ENCODE measurements at regions not wholly inside any gene's neighbourhood (a gene's known extent, or its start where the extent isn't known, plus 50 kb on each side); places are given as distances from the start of the nearest gene placed in this dataset.

- ChIA-PET POLR2A (no interaction called here), CTCF (no interaction called here)
- Histone ChIP-seq H3K27ac (ENCODE audit: extremely low read depth, low read depth, low read length) (no peak overlapping the region), H3K9me3 (ENCODE audit: control insufficient read depth, insufficient read depth, low read depth, low read length) (no peaks in the 10 kb centered on the region), H3K36me3 (ENCODE audit: control insufficient read depth in 2 of 2, insufficient read depth in 1 of 2, low read length in 2 of 2) (no peaks in the 10 kb centered on the region), H3K4me1 (ENCODE audit: control insufficient read depth, insufficient read depth, low read length) (no peaks in the 10 kb centered on the region), H3K4me3 (ENCODE audit: low read depth, low read length) (no peak overlapping the region)
- no peak for TF ChIP-seq ZNF473 (tag by site-specific recombination; IDR thresholded peaks at IDR 0.05)
- no peak for TF ChIP-seq INSM2 (tag by site-specific recombination; IDR thresholded peaks at IDR 0.05)
These were observed 1341.8 kb upstream of the NXPH2 start for GRCh38 chr2:140122001-140122400.

GRCh38 chr2:140117386-140117785 is 1337.2 kb upstream of the NXPH2 start:
- Histone ChIP-seq H3K36me3 (ENCODE audit: control insufficient read depth in 2 of 2, insufficient read depth in 1 of 2, low read length in 2 of 2) (no peaks in the 10 kb centered on the region), H3K27ac (ENCODE audit: extremely low read depth, low read depth, low read length) (no peak overlapping the region), H3K4me1 (ENCODE audit: control insufficient read depth, insufficient read depth, low read length) (no peaks in the 10 kb centered on the region), H3K9me3 (ENCODE audit: control insufficient read depth, insufficient read depth, low read depth, low read length) (no peaks in the 10 kb centered on the region), H3K4me3 (ENCODE audit: low read depth, low read length) (no peak overlapping the region)
- TF ChIP-seq ZNF239 (tag by site-specific recombination; IDR thresholded peaks at IDR 0.05) (no peak), ZNF19 (tag by site-specific recombination; IDR thresholded peaks at IDR 0.05; ENCODE audit: low read depth) (no peak), ZNF560 (tag by site-specific recombination; IDR thresholded peaks at IDR 0.05; ENCODE audit: borderline replicate concordance) (no peak), BCL11B (tag by site-specific recombination; IDR thresholded peaks at IDR 0.05; ENCODE audit: low read depth) (no peak), ZNF350 (tag by site-specific recombination; IDR thresholded peaks at IDR 0.05) (no peak), GFI1B (tag by site-specific recombination; IDR thresholded peaks at IDR 0.05) (no peak), KLF9 (tag by site-specific recombination; IDR thresholded peaks at IDR 0.05; ENCODE audit: low read depth) (no peak)
- ChIA-PET POLR2A (no interaction called here), CTCF (no interaction called here)

GRCh38 chr2:140108706-140109475 is 1328.7 kb upstream of the NXPH2 start:
- H3K27ac ChIP-seq (ENCODE audit: extremely low read depth, low read depth, low read length): no peak overlapping the region
- CTCF ChIA-PET: no interaction called here
- TF ChIP-seq ZNF311 (tag by site-specific recombination; IDR thresholded peaks at IDR 0.05; ENCODE audit: borderline replicate concordance) (no peak), ZNF707 (tag by site-specific recombination; IDR thresholded peaks at IDR 0.05) (no peak), ZBTB6 (tag by site-specific recombination; IDR thresholded peaks at IDR 0.05) (no peak), REST (tag by site-specific recombination; IDR thresholded peaks at IDR 0.05) (no peak), MYNN (tag by site-specific recombination; IDR thresholded peaks at IDR 0.05; ENCODE audit: borderline replicate concordance) (no peak), ZNF530 (tag by site-specific recombination; IDR thresholded peaks at IDR 0.05; ENCODE audit: low read depth) (no peak), TRIM28 (IDR thresholded peaks at IDR 0.05; ENCODE audit: borderline replicate concordance, low read length) (no peak), ZNF658 (tag by site-specific recombination; IDR thresholded peaks at IDR 0.05) (no peak), GLIS1 (tag by site-specific recombination; IDR thresholded peaks at IDR 0.05) (no peak), OVOL3 (tag by site-specific recombination; IDR thresholded peaks at IDR 0.05) (no peak), ZNF214 (tag by site-specific recombination; IDR thresholded peaks at IDR 0.05; ENCODE audit: borderline replicate concordance) (no peak), ZNF501 (tag by site-specific recombination; IDR thresholded peaks at IDR 0.05) (no peak), RBAK (tag by site-specific recombination; IDR thresholded peaks at IDR 0.05) (no peak), ZNF677 (tag by site-specific recombination; IDR thresholded peaks at IDR 0.05) (no peak), ZNF670 (tag by site-specific recombination; IDR thresholded peaks at IDR 0.05; ENCODE audit: low read depth) (no peak), ZNF121 (tag by site-specific recombination; IDR thresholded peaks at IDR 0.05) (no peak), ZNF704 (tag by site-specific recombination; IDR thresholded peaks at IDR 0.05) (no peak)

More at GRCh38 chr2:140108706-140109475, 1328.7 kb upstream of the NXPH2 start:
- Histone ChIP-seq H3K36me3 (ENCODE audit: control insufficient read depth in 2 of 2, insufficient read depth in 1 of 2, low read length in 2 of 2) (no peaks in the 10 kb centered on the region), H3K9me3 (ENCODE audit: control insufficient read depth, insufficient read depth, low read depth, low read length) (no peaks in the 10 kb centered on the region), H3K4me1 (ENCODE audit: control insufficient read depth, insufficient read depth, low read length) (no peaks in the 10 kb centered on the region), H3K4me3 (ENCODE audit: low read depth, low read length) (no peak overlapping the region)
- POLR2A ChIA-PET: no interaction called here
